ENCODE measurements at regions not wholly inside any gene's neighbourhood (a gene's known extent, or its start where the extent isn't known, plus 50 kb on each side); places are given as distances from the start of the nearest gene placed in this dataset.

GRCh38 chr18:41530970-41531369 lies 424.1 kb upstream of the PIK3C3 start:
- Histone ChIP-seq H3K4me1 (ENCODE audit: control insufficient read depth, extremely low read depth, insufficient read depth, low read length) (no peaks in the 10 kb centered on the region), H2AFZ (ENCODE audit: low read depth, low read length) (no peak overlapping the region), H3K4me2 (ENCODE audit: insufficient read depth, low read length) (no peak overlapping the region), H4K20me1 (replicated peaks; ENCODE audit: control insufficient read depth, extremely low read depth, insufficient read depth, low read length) (no peaks in the 10 kb centered on the region), H3K79me2 (ENCODE audit: control insufficient read depth, insufficient read depth, low read length) (no peaks in the 10 kb centered on the region), H3K27me3 (ENCODE audit: control insufficient read depth in 2 of 2, insufficient read depth in 2 of 2, low read length in 2 of 2) (no peaks in the 10 kb centered on the region), H3K36me3 (ENCODE audit: control insufficient read depth in 2 of 2, extremely low read depth in 1 of 2, insufficient read depth in 2 of 2, low read length in 2 of 2) (no peaks in the 10 kb centered on the region), H3K4me3 (replicated peaks in 1 of 3; ENCODE audit: insufficient read depth in 1 of 3, low read depth in 1 of 3, low read length in 3 of 3) (no peak overlapping the region), H3K27ac (ENCODE audit: insufficient read depth, low read depth, low read length) (no peak overlapping the region), H3K9me3 (replicated peaks; ENCODE audit: control insufficient read depth, insufficient read depth, low read length) (no peaks in the 10 kb centered on the region), H3K9ac (replicated peaks; ENCODE audit: extremely low read depth, insufficient read depth, low read length) (no peak overlapping the region), H3K9me1 (replicated peaks; ENCODE audit: control insufficient read depth, extremely low read depth, insufficient read depth, low read length) (no peaks in the 10 kb centered on the region)
- TF ChIP-seq CTCF (IDR thresholded peaks at IDR 0.05; ENCODE audit: extremely low read depth in 1 of 2, insufficient read depth in 1 of 2, low read depth in 1 of 2, low read length in 2 of 2) (no peak), GATA2 (IDR thresholded peaks at IDR 0.05; ENCODE audit: insufficient read depth, insufficient read length, low read depth, low read length) (no peak), JUN (IDR thresholded peaks at IDR 0.05; ENCODE audit: borderline replicate concordance, insufficient read depth, insufficient read length, low read depth) (no peak), POLR2AphosphoS5 (IDR thresholded peaks at IDR 0.05; ENCODE audit: insufficient read depth, low read depth, low read length) (no peak)
- intact Hi-C loops (cut with micrococcal nuclease), result no loop called here
- ChIA-PET CTCF (no interaction called here), POLR2A (no interaction called here)
- DNase-seq (ENCODE audit: low read depth, low spot score), result no peak
- no peak for FAIRE-seq
- no TSS peak for BruUV-seq (replicated peaks)
- dilution Hi-C loops (cut with MboI; ENCODE audit: extremely low pct_ligation_motif_present, low sequenced_read_pairs), result no loop called here

GRCh38 chr18:41529093-41529492 lies 425.9 kb upstream of the PIK3C3 start:
- dilution Hi-C loops (cut with MboI; ENCODE audit: extremely low pct_ligation_motif_present, low sequenced_read_pairs), result no loop called here
- TF ChIP-seq POLR2A (IDR thresholded peaks at IDR 0.05; ENCODE audit: low read depth, low read length), result no peak
- TF ChIP-seq CTCF (IDR thresholded peaks at IDR 0.05; ENCODE audit: extremely low read depth in 1 of 2, insufficient read depth in 1 of 2, low read depth in 1 of 2, low read length in 2 of 2), result no peak
- TF ChIP-seq FOS (IDR thresholded peaks at IDR 0.05; ENCODE audit: borderline replicate concordance, insufficient read depth, low read length), result no peak
- no peak for TF ChIP-seq EZH2 (IDR thresholded peaks at IDR 0.05; ENCODE audit: borderline replicate concordance, low read depth, low read length, severe bottlenecking)
- TF ChIP-seq MYC (IDR thresholded peaks at IDR 0.05; ENCODE audit: low read depth, low read length), result no peak
- no peak for TF ChIP-seq POLR2AphosphoS5 (IDR thresholded peaks at IDR 0.05; ENCODE audit: insufficient read depth, low read depth, low read length)
- TF ChIP-seq JUN (IDR thresholded peaks at IDR 0.05; ENCODE audit: borderline replicate concordance, insufficient read depth, insufficient read length, low read depth), result no peak
- intact Hi-C loops (cut with micrococcal nuclease), result no loop called here
- no peak for FAIRE-seq
- CTCF ChIA-PET, result no interaction called here
- no peak for DNase-seq (ENCODE audit: low read depth, low spot score)
- Histone ChIP-seq H3K9me1 (replicated peaks; ENCODE audit: control insufficient read depth, extremely low read depth, insufficient read depth, low read length) (no peaks in the 10 kb centered on the region), H3K27me3 (ENCODE audit: control insufficient read depth in 2 of 2, insufficient read depth in 2 of 2, low read length in 2 of 2) (no peaks in the 10 kb centered on the region), H3K4me1 (ENCODE audit: control insufficient read depth, extremely low read depth, insufficient read depth, low read length) (no peaks in the 10 kb centered on the region), H3K79me2 (ENCODE audit: control insufficient read depth, insufficient read depth, low read length) (no peaks in the 10 kb centered on the region), H3K36me3 (ENCODE audit: control insufficient read depth in 2 of 2, extremely low read depth in 1 of 2, insufficient read depth in 2 of 2, low read length in 2 of 2) (no peaks in the 10 kb centered on the region), H3K4me3 (replicated peaks in 1 of 3; ENCODE audit: insufficient read depth in 1 of 3, low read depth in 1 of 3, low read length in 3 of 3) (no peak overlapping the region), H4K20me1 (replicated peaks; ENCODE audit: control insufficient read depth, extremely low read depth, insufficient read depth, low read length) (no peaks in the 10 kb centered on the region), H3K27ac (ENCODE audit: insufficient read depth, low read depth, low read length) (no peak overlapping the region), H3K9ac (replicated peaks; ENCODE audit: extremely low read depth, insufficient read depth, low read length) (no peak overlapping the region), H3K9me3 (replicated peaks; ENCODE audit: control insufficient read depth, insufficient read depth, low read length) (no peaks in the 10 kb centered on the region), H2AFZ (ENCODE audit: low read depth, low read length) (no peak overlapping the region), H3K4me2 (ENCODE audit: insufficient read depth, low read length) (no peak overlapping the region)
- no TSS peak for BruUV-seq (replicated peaks)
- POLR2A ChIA-PET, result no interaction called here

Measured in endothelial cell of umbilical vein (primary cell).